ENCODE measurements at regions not wholly inside any gene's neighbourhood (a gene's known extent, or its start where the extent isn't known, plus 50 kb on each side); places are given as distances from the start of the nearest gene placed in this dataset.

- no peak for DNase-seq (ENCODE audit: low read depth)
- H3K4me3 ChIP-seq (ENCODE audit: low read depth, low read length) = no peak overlapping the region
- TF ChIP-seq CTCF (IDR thresholded peaks at IDR 0.05; ENCODE audit: insufficient read depth, low read length) = no peak
Measured at GRCh38 chr10:31749301-31749700, 179.3 kb downstream of the ARHGAP12 start.

GRCh38 chr10:31745612-31746376 lies 182.8 kb downstream of the ARHGAP12 start:
- no peak overlapping the region for H3K4me3 ChIP-seq (ENCODE audit: low read depth, low read length)
- DNase-seq (ENCODE audit: low read depth) = peak; percentile 86
- TF ChIP-seq CTCF (IDR thresholded peaks at IDR 0.05; ENCODE audit: insufficient read depth, low read length) = no peak

- no peak for DNase-seq (ENCODE audit: low read depth)
- H3K4me3 ChIP-seq (ENCODE audit: low read depth, low read length) = no peak overlapping the region
- TF ChIP-seq CTCF (IDR thresholded peaks at IDR 0.05; ENCODE audit: insufficient read depth, low read length) = no peak
Measured at GRCh38 chr10:31744025-31744424, 184.6 kb downstream of the ARHGAP12 start.

- no peak for DNase-seq (ENCODE audit: low read depth)
- H3K4me3 ChIP-seq (ENCODE audit: low read depth, low read length) = no peak overlapping the region
- no peak for TF ChIP-seq CTCF (IDR thresholded peaks at IDR 0.05; ENCODE audit: insufficient read depth, low read length)
Measured at GRCh38 chr10:31742255-31742654, 186.4 kb downstream of the ARHGAP12 start.

GRCh38 chr10:31741473-31741872 lies 187.2 kb downstream of the ARHGAP12 start:
- TF ChIP-seq CTCF (IDR thresholded peaks at IDR 0.05; ENCODE audit: insufficient read depth, low read length) = no peak
- no peak overlapping the region for H3K4me3 ChIP-seq (ENCODE audit: low read depth, low read length)
- DNase-seq (ENCODE audit: low read depth) = no peak

- DNase-seq (ENCODE audit: low read depth) = peak; percentile 93
- TF ChIP-seq CTCF (IDR thresholded peaks at IDR 0.05; ENCODE audit: insufficient read depth, low read length) = no peak
- no peak overlapping the region for H3K4me3 ChIP-seq (ENCODE audit: low read depth, low read length)
Measured at GRCh38 chr10:31739711-31740110, 188.9 kb downstream of the ARHGAP12 start.

GRCh38 chr10:31739146-31739545 lies 189.5 kb downstream of the ARHGAP12 start:
- DNase-seq (ENCODE audit: low read depth) = no peak
- no peak for TF ChIP-seq CTCF (IDR thresholded peaks at IDR 0.05; ENCODE audit: insufficient read depth, low read length)
- H3K4me3 ChIP-seq (ENCODE audit: low read depth, low read length) = no peak overlapping the region
